ENCODE measurements at regions not wholly inside any gene's neighbourhood (a gene's known extent, or its start where the extent isn't known, plus 50 kb on each side); places are given as distances from the start of the nearest gene placed in this dataset.

DNA sequence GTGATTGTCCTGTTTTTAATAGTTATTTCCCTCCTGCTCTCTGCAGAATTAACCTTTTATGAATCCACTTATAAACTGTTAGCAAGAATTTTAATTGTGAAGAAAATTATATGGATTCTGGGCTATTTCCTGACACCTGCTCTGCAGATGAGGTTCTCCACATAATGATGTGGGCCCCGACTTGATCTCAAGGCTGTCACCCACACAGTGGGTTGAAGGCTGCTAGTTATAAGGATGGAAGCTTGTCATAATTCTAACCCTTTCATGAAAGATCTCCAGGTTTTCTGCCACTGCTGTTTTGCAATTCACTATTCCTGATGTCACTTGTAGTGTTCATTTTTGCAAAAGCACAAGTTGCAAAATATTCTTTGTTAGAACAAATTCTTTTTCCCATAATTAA is 69.1 kb upstream of the MAN2A1 start:
- no peaks in the 10 kb centered on the region for H3K4me1 ChIP-seq (ENCODE audit: control insufficient read depth in 2 of 2, insufficient read depth in 2 of 2, low read length in 2 of 2)
- no peak for TF ChIP-seq EZH2 (IDR thresholded peaks at IDR 0.05; ENCODE audit: borderline replicate concordance, insufficient read depth, low read depth, low read length, poor library complexity, severe bottlenecking)
- H3K4me2 ChIP-seq (replicated peaks; ENCODE audit: low read depth, low read length, poor library complexity, severe bottlenecking), result no peak overlapping the region
- Mint-ChIP-seq H3K4me3 (no peak overlapping the region), H3K27ac (no peak overlapping the region), H3K27me3 (peaks cover 4% of the 10 kb centered on the region), H3K9me3 (ENCODE audit: insufficient read depth) (no peaks in the 10 kb centered on the region), H3K4me1 (no peaks in the 10 kb centered on the region)
- ChIA-PET POLR2A (no interaction called here), CTCF (no interaction called here)
- no peak for ATAC-seq (ENCODE audit: low read depth)
- intact Hi-C loops (cut with micrococcal nuclease), result no loop called here
- no peak overlapping the region for H3K27ac ChIP-seq (ENCODE audit: low read length in 2 of 2)
- H4K20me1 ChIP-seq (ENCODE audit: control insufficient read depth, insufficient read depth, low read length, poor library complexity, severe bottlenecking), result no peaks in the 10 kb centered on the region
- no peaks in the 10 kb centered on the region for H3K79me2 ChIP-seq (ENCODE audit: control insufficient read depth, insufficient read depth, low read length)
- no CpG with 5 or more reads among the region's 1 CpG for WGBS (ENCODE audit: insufficient coverage)
- H3K4me3 ChIP-seq (ENCODE audit: control extremely low read depth in 1 of 5, extremely low read depth in 1 of 5, insufficient read depth in 1 of 5, low read depth in 2 of 5, low read length in 4 of 5), result no peak overlapping the region
- H3K9ac ChIP-seq (ENCODE audit: low read length), result no peak overlapping the region
- DNase-seq, result no peak
- no peaks in the 10 kb centered on the region for H3K27me3 ChIP-seq (replicated peaks in 1 of 4; ENCODE audit: control extremely low read depth in 1 of 4, control insufficient read depth in 3 of 4, insufficient read depth in 4 of 4, low read length in 3 of 4)
- no peaks in the 10 kb centered on the region for H3K36me3 ChIP-seq (replicated peaks in 1 of 2; ENCODE audit: control extremely low read depth in 1 of 2, control insufficient read depth in 1 of 2, extremely low read depth in 1 of 2, insufficient read depth in 2 of 2, low read length in 1 of 2)
- H2AFZ ChIP-seq (ENCODE audit: insufficient read depth, low read depth, low read length, poor library complexity, severe bottlenecking), result no peak overlapping the region
- H3K9me3 ChIP-seq (ENCODE audit: control extremely low read depth in 1 of 3, control insufficient read depth in 2 of 3, insufficient read depth in 1 of 3, low read length in 2 of 3), result no peaks in the 10 kb centered on the region

DNA sequence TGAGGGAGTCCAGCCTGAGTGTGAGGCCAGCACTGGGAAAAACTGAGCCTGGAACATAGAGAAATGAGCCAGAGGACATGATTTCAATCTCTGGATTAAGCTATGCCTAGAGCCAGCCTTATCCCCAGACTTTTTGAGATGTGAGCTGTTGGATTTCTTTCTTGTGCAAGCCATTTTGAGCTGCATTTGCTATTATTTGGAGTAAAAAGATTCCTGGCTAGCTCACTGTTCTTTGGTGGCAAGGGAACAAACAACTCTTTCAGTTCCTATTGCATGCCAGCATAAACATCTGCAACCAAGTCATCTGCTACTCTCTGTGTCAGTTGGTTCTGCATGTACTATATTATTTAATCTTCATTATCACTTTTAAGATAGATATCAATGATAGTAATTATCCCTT is 70.1 kb upstream of the MAN2A1 start:
- Mint-ChIP-seq H3K4me1 (no peaks in the 10 kb centered on the region), H3K27ac (no peak overlapping the region), H3K4me3 (no peak overlapping the region), H3K9me3 (ENCODE audit: insufficient read depth) (no peaks in the 10 kb centered on the region), H3K27me3 (peaks cover 4% of the 10 kb centered on the region)
- Histone ChIP-seq H4K20me1 (ENCODE audit: control insufficient read depth, insufficient read depth, low read length, poor library complexity, severe bottlenecking) (no peaks in the 10 kb centered on the region), H3K79me2 (ENCODE audit: control insufficient read depth, insufficient read depth, low read length) (no peaks in the 10 kb centered on the region), H3K27me3 (replicated peaks in 1 of 4; ENCODE audit: control extremely low read depth in 1 of 4, control insufficient read depth in 3 of 4, insufficient read depth in 4 of 4, low read length in 3 of 4) (no peaks in the 10 kb centered on the region), H3K9me3 (ENCODE audit: control extremely low read depth in 1 of 3, control insufficient read depth in 2 of 3, insufficient read depth in 1 of 3, low read length in 2 of 3) (no peaks in the 10 kb centered on the region), H2AFZ (ENCODE audit: insufficient read depth, low read depth, low read length, poor library complexity, severe bottlenecking) (no peak overlapping the region), H3K36me3 (replicated peaks in 1 of 2; ENCODE audit: control extremely low read depth in 1 of 2, control insufficient read depth in 1 of 2, extremely low read depth in 1 of 2, insufficient read depth in 2 of 2, low read length in 1 of 2) (no peaks in the 10 kb centered on the region), H3K9ac (ENCODE audit: low read length) (no peak overlapping the region), H3K4me1 (ENCODE audit: control insufficient read depth in 2 of 2, insufficient read depth in 2 of 2, low read length in 2 of 2) (no peaks in the 10 kb centered on the region), H3K4me2 (replicated peaks; ENCODE audit: low read depth, low read length, poor library complexity, severe bottlenecking) (no peak overlapping the region), H3K4me3 (ENCODE audit: control extremely low read depth in 1 of 5, extremely low read depth in 1 of 5, insufficient read depth in 1 of 5, low read depth in 2 of 5, low read length in 4 of 5) (no peak overlapping the region), H3K27ac (ENCODE audit: low read length in 2 of 2) (no peak overlapping the region)
- CTCF ChIA-PET, result no interaction called here
- intact Hi-C loops (cut with micrococcal nuclease), result no loop called here
- no peak for ATAC-seq (ENCODE audit: low read depth)
- TF ChIP-seq, protein P1, sequence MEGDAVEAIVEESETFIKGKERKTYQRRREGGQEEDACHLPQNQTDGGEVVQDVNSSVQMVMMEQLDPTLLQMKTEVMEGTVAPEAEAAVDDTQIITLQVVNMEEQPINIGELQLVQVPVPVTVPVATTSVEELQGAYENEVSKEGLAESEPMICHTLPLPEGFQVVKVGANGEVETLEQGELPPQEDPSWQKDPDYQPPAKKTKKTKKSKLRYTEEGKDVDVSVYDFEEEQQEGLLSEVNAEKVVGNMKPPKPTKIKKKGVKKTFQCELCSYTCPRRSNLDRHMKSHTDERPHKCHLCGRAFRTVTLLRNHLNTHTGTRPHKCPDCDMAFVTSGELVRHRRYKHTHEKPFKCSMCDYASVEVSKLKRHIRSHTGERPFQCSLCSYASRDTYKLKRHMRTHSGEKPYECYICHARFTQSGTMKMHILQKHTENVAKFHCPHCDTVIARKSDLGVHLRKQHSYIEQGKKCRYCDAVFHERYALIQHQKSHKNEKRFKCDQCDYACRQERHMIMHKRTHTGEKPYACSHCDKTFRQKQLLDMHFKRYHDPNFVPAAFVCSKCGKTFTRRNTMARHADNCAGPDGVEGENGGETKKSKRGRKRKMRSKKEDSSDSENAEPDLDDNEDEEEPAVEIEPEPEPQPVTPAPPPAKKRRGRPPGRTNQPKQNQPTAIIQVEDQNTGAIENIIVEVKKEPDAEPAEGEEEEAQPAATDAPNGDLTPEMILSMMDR (IDR thresholded peaks at IDR 0.05), result no peak
- TF ChIP-seq EZH2 (IDR thresholded peaks at IDR 0.05; ENCODE audit: borderline replicate concordance, insufficient read depth, low read depth, low read length, poor library complexity, severe bottlenecking), result no peak
- no peak for DNase-seq
- POLR2A ChIA-PET, result no interaction called here

Measured in B cell (primary cell).